PFSK-1 (cell line): ENCODE measurements at regions not wholly inside any gene's neighbourhood (a gene's known extent, or its start where the extent isn't known, plus 50 kb on each side); places are given as distances from the start of the nearest gene placed in this dataset.

Experiments
- FOXP2 ChIP-seq: optimal IDR thresholded peaks from 2 replicates; pipeline ENCODE3; 2011; ENCODE audit warnings: borderline replicate concordance, control low read depth, inconsistent platforms; ENCODE audit not compliant: insufficient read depth; ENCODE audit errors: extremely low read length, extremely low read depth
- POLR2AphosphoS5 ChIP-seq: IDR thresholded peaks from 2 replicates; pipeline ENCODE4 v1.6.1; 2012; ENCODE audit warnings: low read depth, mild to moderate bottlenecking, control low read depth, low read length, moderate library complexity
- SIN3A ChIP-seq: IDR thresholded peaks from 2 replicates; pipeline ENCODE4 v1.6.1; 2012; ENCODE audit warnings: mild to moderate bottlenecking, low read length, moderate library complexity, borderline replicate concordance; ENCODE audit not compliant: insufficient read depth
- TAF1 ChIP-seq: IDR thresholded peaks from 2 replicates; pipeline ENCODE4 v1.6.1; 2012; ENCODE audit warnings: low read length, control low read depth, borderline replicate concordance; ENCODE audit not compliant: insufficient read depth
- TF ChIP-seq, protein P1 (sequence below), 2 experiments: IDR thresholded peaks; 2 replicates each; pipeline versions ENCODE4 v1.6.1 to v1.8.0; 2011 to 2012; ENCODE audit warnings: low read depth in 2 of 2, low read length in 2 of 2, control low read depth in 1 of 2, inconsistent platforms in 1 of 2, mild to moderate bottlenecking in 1 of 2, moderate library complexity in 1 of 2; ENCODE audit not compliant: insufficient read depth in 1 of 2

DNA sequence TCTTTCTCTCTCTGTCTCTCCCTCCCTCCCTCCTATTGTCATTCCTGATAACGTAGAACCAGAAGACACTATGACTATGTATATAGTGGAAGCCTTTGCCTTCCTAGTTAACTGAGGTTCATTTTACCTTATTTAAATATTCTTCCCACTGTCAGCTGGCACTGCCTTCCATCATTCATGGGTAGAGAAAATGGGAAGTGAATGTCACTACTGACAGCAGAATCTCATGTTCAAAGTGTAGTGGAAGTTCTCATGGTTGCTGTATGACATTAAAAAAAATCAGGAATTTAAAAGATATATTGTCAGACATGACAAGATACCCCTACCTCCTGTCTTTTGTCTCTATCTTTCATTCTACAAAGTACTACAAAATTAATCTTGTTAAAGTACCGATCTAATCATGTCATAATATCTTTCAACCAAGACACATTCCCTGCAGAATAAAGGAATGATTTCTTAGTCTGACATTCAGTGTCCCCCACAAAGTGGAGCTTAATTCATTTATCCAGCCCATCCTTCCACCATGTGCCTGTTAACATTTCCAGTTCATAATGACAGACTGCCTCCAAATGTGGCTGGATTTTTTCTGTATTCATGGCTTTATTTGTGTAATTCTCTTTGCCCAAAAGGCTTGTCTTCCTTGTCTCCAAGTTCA lies 250.1 kb upstream of the CDH20 start:
- TF ChIP-seq, protein P1, sequence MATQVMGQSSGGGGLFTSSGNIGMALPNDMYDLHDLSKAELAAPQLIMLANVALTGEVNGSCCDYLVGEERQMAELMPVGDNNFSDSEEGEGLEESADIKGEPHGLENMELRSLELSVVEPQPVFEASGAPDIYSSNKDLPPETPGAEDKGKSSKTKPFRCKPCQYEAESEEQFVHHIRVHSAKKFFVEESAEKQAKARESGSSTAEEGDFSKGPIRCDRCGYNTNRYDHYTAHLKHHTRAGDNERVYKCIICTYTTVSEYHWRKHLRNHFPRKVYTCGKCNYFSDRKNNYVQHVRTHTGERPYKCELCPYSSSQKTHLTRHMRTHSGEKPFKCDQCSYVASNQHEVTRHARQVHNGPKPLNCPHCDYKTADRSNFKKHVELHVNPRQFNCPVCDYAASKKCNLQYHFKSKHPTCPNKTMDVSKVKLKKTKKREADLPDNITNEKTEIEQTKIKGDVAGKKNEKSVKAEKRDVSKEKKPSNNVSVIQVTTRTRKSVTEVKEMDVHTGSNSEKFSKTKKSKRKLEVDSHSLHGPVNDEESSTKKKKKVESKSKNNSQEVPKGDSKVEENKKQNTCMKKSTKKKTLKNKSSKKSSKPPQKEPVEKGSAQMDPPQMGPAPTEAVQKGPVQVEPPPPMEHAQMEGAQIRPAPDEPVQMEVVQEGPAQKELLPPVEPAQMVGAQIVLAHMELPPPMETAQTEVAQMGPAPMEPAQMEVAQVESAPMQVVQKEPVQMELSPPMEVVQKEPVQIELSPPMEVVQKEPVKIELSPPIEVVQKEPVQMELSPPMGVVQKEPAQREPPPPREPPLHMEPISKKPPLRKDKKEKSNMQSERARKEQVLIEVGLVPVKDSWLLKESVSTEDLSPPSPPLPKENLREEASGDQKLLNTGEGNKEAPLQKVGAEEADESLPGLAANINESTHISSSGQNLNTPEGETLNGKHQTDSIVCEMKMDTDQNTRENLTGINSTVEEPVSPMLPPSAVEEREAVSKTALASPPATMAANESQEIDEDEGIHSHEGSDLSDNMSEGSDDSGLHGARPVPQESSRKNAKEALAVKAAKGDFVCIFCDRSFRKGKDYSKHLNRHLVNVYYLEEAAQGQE (IDR thresholded peaks at IDR 0.05; ENCODE audit: insufficient read depth in 1 of 2, low read depth in 2 of 2, low read length in 2 of 2), result no peak
- no peak for TF ChIP-seq FOXP2
- no peak for TF ChIP-seq SIN3A
- no peak for TF ChIP-seq POLR2AphosphoS5

DNA sequence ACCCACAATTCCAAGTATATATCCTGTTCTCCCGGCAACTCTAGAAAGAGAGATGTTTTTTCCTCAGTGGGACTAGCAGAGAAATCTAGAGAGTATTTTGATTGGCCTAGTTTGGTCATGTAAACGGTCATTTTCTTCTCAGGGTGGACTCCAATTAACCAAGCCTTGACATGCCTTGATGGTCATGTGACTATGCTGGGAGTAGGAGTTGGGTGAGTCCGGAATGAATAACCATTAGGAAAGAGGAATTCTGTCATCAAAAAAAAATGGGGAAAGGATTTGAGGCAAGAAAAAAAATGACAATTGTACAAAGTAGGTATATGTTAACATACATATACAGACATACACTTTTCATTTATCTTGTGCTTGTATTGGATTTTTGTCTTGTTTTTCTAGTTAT lies 248.2 kb upstream of the CDH20 start:
- TF ChIP-seq FOXP2 (no peak), TAF1 (no peak), POLR2AphosphoS5 (no peak), SIN3A (no peak)
- TF ChIP-seq, protein P1 (IDR thresholded peaks at IDR 0.05; ENCODE audit: insufficient read depth in 1 of 2, low read depth in 2 of 2, low read length in 2 of 2), result no peak

DNA sequence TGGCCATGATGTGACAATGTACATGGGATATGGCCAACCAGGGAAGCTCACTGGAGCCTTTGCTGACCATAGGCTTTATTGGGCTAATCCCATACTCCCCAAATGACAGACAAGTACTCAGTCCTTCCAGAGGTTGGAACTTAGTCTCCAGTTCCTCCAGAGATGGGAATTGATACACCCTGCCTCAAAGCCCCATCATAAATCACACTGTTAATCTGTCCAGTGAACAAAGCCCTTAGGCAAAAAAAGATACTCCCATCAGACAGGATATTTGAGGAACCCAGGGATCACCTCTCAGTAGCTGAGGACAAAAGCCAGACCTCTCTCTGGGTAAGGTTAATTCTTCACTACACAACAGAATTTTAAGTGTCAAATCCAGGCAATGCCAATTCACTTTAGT lies 247.5 kb upstream of the CDH20 start:
- no peak for TF ChIP-seq TAF1
- no peak for TF ChIP-seq FOXP2
- TF ChIP-seq POLR2AphosphoS5, result no peak
- TF ChIP-seq SIN3A, result no peak
- TF ChIP-seq, protein P1 (IDR thresholded peaks at IDR 0.05; ENCODE audit: insufficient read depth in 1 of 2, low read depth in 2 of 2, low read length in 2 of 2), result no peak

DNA sequence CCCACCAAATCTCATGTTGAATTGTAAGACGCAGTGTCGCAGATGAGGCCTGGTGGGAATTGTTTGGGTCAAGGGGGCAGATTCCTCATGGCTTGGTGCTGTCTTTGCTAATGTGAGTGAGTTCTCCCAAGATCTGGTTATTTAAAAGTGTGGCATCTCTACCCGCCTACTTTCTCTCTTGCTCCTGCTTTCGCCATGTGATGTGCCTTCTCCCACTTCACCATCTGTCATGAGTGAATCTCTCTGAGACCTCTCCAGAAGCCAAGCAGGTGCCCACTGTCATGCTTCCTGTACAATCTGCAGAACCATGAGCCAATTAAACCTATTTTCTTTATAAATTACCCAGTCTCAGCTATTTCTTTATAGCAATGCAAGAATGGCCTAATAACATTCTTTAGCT lies 246.6 kb upstream of the CDH20 start:
- TF ChIP-seq POLR2AphosphoS5 (no peak), SIN3A (no peak), FOXP2 (no peak), TAF1 (no peak)
- TF ChIP-seq, protein P1 (IDR thresholded peaks at IDR 0.05; ENCODE audit: insufficient read depth in 1 of 2, low read depth in 2 of 2, low read length in 2 of 2), result no peak
